GM19455 (cell line): ENCODE measurements at regions not wholly inside any gene's neighbourhood (a gene's known extent, or its start where the extent isn't known, plus 50 kb on each side); places are given as distances from the start of the nearest gene placed in this dataset.

ENCODE experiments used
- ATAC-seq: cut with Tn5 transposase; IDR thresholded peaks from one replicate; pipeline ENCODE4 v1.9.1; 2021; ENCODE audit not compliant: unreplicated experiment

DNA sequence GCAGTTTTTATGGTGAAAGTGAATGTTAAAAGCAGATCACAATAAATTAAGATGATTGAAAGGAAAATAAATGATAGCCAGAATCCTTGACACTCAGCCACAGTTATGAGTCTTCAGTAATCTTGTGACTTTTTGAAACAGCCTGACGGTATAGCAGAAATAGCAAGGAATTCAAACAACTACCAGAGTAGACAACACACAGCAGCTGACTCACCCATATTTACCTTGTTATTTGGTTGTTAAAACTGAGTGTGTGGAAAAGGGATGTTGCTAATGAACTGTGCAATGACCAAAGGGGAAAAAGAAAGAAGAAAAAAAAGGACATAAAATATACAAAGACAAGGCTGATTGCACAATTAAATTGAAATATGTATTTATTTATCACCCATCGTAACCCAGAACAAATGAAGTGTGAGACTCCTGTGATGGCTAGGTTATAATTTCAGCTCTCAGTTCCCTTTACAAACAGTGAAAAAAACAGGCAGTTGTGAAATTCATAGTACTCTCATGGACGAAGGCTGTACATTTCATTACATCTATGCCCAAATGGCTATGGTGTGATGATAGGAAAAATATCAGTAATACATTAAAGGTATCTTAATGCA lies 1023.0 kb upstream of the SORCS1 start:
- ATAC-seq = no peak

DNA sequence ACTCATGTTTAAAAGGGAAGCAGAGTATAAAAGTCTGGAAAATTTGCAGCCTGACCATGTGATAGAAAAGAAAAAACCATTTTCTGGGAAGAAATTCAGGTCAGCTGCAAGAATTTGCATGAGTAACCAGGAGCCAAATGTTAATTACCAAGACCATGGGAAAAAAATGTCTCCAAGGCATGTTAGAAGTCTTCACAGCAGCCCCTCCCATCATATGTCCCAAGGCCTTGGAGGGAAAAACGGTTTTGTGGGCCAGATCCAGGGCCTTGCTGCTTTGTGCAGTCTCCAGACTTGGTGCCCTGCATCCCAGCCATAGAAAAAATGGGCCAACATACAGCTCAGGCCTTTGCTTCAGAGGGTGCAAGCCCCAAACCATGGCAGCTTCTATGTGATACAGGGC lies 1019.6 kb upstream of the SORCS1 start:
- no peak for ATAC-seq

DNA sequence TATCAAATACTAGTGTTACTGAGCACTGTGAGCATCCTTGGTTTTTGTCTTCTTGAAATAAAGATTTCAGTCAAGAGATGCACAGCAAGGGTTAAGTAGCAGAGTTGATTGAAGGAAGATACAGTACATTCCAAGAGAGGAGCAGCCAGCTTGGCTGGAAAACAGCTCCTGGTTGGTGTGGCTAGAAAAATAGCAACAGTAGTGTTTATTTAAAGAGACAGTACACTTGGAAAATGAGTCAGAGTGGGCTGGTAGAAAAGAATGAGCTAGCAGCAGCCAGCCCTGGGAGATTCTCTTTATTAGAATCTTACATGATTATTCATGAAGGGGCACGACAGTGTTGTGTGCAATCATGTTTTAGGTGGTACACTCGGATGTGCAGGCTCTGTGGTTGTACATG lies 1016.4 kb upstream of the SORCS1 start:
- no peak for ATAC-seq

DNA sequence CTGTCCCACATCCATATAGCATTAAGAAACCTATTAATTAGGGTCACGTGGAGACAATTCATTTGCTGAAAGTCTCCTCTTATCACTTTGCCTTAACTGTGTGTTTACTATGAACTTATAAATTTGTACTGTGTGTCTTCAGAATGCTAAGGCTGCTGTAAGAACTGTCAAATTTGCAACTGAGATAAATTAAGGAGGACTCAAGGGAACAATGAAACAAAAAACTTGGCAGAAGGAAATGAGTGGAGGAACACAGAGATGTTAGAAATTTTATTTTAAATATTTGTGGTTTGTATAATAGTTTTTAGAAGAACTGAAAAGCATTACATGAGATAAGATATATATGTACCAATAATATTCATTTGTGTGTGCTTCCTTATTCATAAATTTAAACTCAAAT lies 1005.3 kb upstream of the SORCS1 start:
- ATAC-seq = no peak

- no peak for ATAC-seq
Observed at GRCh38 chr10:108167766-108168165, 1003.3 kb upstream of the SORCS1 start.

DNA sequence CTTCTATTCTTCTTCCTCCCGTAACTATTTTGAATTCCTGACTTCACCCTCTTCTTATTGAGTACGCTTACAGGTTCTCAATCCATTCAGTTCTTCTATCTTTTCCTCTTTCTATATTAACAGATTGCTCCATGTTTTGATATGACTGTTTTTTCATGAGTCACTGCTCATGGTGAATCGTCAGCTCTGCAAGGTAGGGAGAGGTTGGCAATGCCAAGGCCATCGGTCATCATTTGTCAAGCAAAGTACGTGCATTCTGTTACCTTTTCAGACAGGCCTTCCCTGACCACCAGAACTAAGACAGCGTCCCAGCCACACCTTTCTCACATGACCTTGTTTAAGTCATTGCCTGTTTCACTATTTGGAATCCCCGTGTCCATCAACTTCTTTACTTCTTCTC lies 1001.9 kb upstream of the SORCS1 start:
- no peak for ATAC-seq

GRCh38 chr10:108147346-108147745 lies 982.8 kb upstream of the SORCS1 start:
- ATAC-seq = no peak

DNA sequence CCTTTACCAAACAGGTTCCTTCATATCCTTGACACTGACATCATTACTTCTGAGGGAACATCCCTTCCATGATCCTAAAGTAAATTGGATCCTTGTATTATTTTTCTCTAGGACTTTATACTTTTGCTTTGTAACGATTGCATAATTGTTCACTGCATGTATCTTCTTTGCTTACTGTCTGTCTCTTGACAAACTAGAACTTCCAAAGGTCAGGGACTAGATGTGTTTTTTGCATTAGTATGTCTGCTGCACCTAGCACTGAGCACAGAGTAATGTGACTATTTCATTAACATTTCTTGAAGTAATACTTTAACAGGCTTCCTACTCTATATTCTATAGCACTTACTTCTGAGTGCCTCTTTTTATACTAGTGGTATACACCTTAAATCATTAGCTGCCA lies 976.6 kb upstream of the SORCS1 start:
- no peak for ATAC-seq

DNA sequence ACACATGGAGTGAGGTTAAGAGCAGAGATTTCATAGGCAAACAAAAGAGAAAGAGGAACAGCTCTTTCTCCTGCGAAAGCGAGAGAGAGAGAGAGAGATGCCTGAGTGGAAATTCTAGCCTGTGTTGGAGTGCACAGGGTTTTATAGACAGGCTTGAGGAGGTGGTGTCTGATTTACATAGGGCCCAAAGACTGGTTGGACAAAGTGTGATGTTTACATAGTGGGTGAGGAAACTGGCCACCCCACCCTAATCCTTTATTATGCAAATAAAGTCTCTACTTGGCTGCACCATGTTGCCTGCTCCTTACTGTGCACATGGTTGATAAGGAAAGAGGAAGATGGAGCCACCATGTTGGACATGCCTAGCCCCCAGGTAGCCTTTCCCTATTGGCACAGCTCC lies 967.8 kb upstream of the SORCS1 start:
- ATAC-seq = no peak

DNA sequence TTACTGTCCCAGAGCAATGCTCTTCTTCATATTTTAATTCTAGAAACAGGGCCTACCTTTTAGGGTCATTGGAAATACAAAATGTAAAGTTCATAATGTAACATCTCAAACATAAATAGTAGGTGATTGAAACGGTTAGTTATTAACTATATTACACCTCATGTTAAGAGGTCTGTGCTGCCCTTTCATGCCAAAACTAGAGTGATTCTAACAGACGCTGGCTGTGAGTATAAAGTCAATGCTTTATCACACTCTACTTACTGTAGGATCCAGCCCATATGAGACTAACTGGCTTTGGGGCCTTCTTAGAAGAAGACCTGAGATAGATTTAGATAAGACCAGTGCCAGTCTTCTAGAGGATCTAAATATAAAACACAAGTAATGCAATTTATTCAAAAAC lies 966.1 kb upstream of the SORCS1 start:
- no peak for ATAC-seq

DNA sequence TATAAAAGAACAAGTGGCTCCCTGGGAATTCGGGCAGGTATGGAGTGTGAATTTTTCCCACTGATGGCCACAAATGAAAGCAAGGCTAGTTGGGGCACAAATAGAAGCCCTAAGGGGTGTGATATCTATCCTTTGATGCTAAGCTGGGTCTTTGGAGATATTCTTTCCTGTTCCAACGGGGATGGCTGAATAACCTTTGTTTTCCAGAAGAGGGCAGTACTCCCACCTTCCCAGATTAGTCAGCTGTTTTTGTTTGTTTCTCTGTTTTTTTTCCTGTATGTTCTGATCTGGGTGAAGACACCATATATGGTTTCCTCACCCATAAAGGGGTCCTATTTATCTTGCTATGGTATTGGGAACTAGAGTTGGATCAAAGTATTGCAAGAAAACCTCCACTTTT lies 947.7 kb upstream of the SORCS1 start:
- no peak for ATAC-seq

GRCh38 chr10:108104551-108105156 lies 940.1 kb upstream of the SORCS1 start:
- no peak for ATAC-seq

DNA sequence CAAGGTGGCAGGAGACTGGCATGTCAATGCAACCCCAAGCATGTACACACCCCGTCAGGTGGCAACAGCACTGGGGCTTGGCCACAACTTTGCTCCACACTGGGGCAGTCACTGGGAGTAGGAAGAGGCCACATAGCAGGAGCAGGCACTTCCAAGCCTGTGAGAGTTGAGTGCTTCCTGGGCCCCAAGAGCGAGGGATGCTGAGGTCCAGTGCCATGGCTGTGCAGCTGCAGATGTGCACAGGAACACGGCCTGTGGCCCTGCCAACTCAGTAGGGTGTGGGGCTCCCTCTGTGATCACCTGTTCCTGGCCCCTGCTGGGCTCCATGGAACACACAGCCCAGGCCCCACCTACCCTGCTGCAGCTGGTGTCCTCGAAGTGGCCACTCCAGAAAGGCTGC lies 932.8 kb upstream of the SORCS1 start:
- ATAC-seq = no peak

DNA sequence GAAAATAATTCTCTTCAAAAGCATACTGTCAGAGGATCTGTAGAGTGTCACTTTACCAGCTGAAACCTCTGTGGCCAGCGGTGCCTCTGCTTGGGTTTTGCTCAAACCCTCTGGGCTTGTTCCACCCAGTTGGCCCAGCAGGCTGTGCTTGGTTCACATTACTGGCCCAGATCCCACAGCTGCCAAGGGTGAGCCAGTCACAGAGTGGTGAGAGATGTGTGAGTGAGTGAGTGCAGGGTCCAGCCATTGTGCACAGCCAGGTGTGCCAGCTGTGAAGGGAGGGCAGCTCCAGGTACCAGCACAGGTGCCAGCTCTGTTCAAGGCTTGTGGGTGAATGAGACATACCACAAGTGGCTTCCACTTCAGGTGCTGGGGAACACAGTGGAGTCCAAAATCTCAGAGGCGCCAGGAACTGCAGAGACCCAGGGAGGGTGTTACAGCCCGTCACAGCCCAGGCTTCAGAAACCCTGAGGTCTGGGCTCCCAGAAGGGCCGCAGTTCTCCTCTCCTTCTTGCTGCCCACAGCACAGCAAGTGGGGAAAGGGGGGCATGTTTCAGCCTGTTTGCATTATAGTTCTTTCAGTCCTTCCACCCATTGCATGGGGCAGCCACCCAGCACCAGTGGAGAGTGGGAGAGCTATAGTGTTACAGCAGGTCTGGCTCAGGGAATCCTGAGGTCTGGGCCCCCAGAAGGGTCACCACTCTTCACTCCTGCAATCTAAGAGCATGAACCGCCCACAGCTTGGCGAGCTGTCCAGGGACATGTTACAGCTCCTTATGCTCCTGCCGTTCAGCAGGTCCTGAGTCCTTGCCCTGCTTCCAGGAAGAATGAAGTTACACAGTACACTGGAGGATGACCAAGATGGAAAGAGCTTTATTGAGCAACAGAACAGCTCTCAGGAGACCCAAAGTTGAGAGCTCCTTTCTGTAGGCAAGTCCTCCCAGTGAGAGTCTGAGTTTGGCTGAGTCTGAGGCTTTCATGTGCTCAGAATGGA lies 931.7 kb upstream of the SORCS1 start:
- no peak for ATAC-seq

GRCh38 chr10:108090476-108091215 lies 926.1 kb upstream of the SORCS1 start:
- no peak for ATAC-seq

- ATAC-seq = no peak
Observed at GRCh38 chr10:108086502-108086901, 922.0 kb upstream of the SORCS1 start.

DNA sequence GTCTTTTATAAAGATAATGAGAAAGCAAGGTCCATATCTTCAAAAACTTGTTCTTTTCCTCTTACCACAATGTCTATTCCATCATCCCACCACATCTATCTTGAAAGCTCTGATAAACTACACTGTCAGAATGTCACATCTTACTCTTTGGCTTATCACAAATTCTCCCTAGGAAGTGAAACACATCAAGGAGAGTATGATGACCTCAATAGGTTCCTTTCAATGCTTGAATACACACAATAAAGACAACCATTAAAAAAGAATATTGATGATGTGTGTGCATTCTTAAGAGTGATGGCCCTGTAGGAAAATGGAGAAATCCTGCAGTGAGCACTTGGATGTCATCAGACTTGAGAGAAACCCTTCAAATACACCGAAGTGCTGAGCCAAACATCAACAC lies 918.1 kb upstream of the SORCS1 start:
- ATAC-seq = no peak

- no peak for ATAC-seq
Observed at GRCh38 chr10:108078263-108078662, 913.8 kb upstream of the SORCS1 start.

GRCh38 chr10:108072466-108072865 lies 908.0 kb upstream of the SORCS1 start:
- no peak for ATAC-seq

DNA sequence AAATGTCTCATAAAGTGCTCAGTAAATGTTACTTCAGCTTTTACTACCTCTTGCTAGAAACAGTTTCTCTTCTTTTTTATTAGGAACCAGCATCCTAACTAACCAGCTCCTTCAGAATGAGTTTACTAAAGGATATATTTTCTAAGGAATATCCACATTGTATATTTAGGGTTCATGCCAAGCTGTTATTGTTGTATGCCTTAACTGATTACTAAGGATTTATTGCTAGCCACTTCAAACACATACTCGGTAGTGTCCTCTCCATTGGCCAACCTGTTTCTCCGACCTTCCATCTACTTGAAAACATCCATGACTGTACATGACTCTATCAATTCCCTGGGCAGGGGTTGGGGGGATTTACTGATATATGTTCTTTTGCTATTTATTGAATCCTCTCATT lies 906.3 kb upstream of the SORCS1 start:
- ATAC-seq = no peak

DNA sequence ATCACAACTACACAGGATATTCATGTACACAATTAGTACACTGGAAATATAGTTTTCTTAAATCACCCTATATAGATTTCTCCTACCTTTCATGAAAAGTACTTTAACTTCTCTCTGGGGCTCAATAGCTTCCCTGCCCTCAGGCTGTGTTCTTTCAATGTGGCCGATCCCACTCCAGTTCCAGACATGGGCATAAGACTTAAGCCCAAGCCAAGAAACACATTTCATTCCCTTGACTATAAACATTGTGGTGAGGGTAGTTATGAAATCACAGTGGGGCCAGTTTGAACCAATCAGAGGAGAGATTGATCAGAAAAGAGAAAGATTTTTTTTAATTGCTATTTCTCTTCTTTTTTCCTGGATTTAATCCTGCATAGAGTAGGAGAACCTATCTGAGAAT lies 904.6 kb upstream of the SORCS1 start:
- ATAC-seq = no peak
